H9 (cell line): ENCODE measurements at regions not wholly inside any gene's neighbourhood (a gene's known extent, or its start where the extent isn't known, plus 50 kb on each side); places are given as distances from the start of the nearest gene placed in this dataset.
"Not testable (repeated sequence)": the region's sequence is repeated elsewhere in the genome, so short reads cannot be mapped to it uniquely, and the experiment has no call there.

Experiments used
- DNase-seq: peaks from one replicate; pipeline ENCODE4 v3.0.0-alpha.2; 2017
- H2AFZ ChIP-seq: one replicate; pipeline ENCODE4 v1.6.1; 2013; ENCODE audit warnings: mild to moderate bottlenecking, low read length, control low read depth, moderate library complexity
- H2AK5ac ChIP-seq: 2 replicates; pipeline ENCODE4 v1.6.1; 2013; ENCODE audit warnings: low read length, control low read depth, mixed read lengths; ENCODE audit not compliant: insufficient read length
- H2BK120ac ChIP-seq: one replicate; pipeline ENCODE4 v1.6.1; 2013; ENCODE audit warnings: low read depth, mild to moderate bottlenecking, low read length, control low read depth, inconsistent platforms; ENCODE audit not compliant: poor library complexity, severe bottlenecking
- H2BK12ac ChIP-seq: 2 replicates; pipeline ENCODE4 v1.6.1; 2013; ENCODE audit warnings: low read length, control low read depth, mixed read lengths, low read depth; ENCODE audit not compliant: insufficient read length
- H2BK15ac ChIP-seq: 2 replicates; pipeline ENCODE4 v1.6.1; 2013; ENCODE audit warnings: low read depth, low read length, control low read depth
- H2BK20ac ChIP-seq: one replicate; pipeline ENCODE4 v1.6.1; 2013; ENCODE audit warnings: low read depth, mild to moderate bottlenecking, low read length, control low read depth, inconsistent platforms; ENCODE audit not compliant: poor library complexity, severe bottlenecking
- H2BK5ac ChIP-seq: 2 replicates; pipeline ENCODE4 v1.6.1; 2013; ENCODE audit warnings: low read length, control low read depth, mixed read lengths; ENCODE audit not compliant: insufficient read length
- H3K14ac ChIP-seq: 2 replicates; pipeline ENCODE4 v1.6.1; 2013; ENCODE audit warnings: low read length, control low read depth; ENCODE audit not compliant: insufficient read depth
- H3K18ac ChIP-seq: 2 replicates; pipeline ENCODE4 v1.6.1; 2013; ENCODE audit warnings: low read depth, mild to moderate bottlenecking, mixed read lengths, low read length, control low read depth; ENCODE audit not compliant: insufficient read length
- H3K23ac ChIP-seq: 2 replicates; pipeline ENCODE4 v1.6.1; 2013; ENCODE audit warnings: low read length, control low read depth, mixed read lengths, low read depth; ENCODE audit not compliant: insufficient read length
- H3K23me2 ChIP-seq: 2 replicates; pipeline ENCODE4 v1.6.1; 2013; ENCODE audit warnings: low read depth, mild to moderate bottlenecking, mixed read lengths, low read length, control low read depth; ENCODE audit not compliant: insufficient read length, poor library complexity, severe bottlenecking
- H3K27ac ChIP-seq: 2 replicates; pipeline ENCODE4 v1.5.1; 2013; ENCODE audit warnings: low read length, control low read depth, mixed read lengths, low read depth; ENCODE audit not compliant: insufficient read length
- H3K27me3 ChIP-seq: 2 replicates; pipeline ENCODE4 v1.6.1; 2013; ENCODE audit warnings: low read length, control low read depth, inconsistent platforms; ENCODE audit not compliant: insufficient read depth
- H3K4ac ChIP-seq: 2 replicates; pipeline ENCODE4 v1.6.1; 2013; ENCODE audit warnings: low read depth, mild to moderate bottlenecking, control low read depth, inconsistent platforms, low read length, moderate library complexity
- H3K4me1 ChIP-seq: 2 replicates; pipeline ENCODE4 v1.6.1; 2013; ENCODE audit warnings: low read length, control low read depth, inconsistent platforms; ENCODE audit not compliant: insufficient read depth
- H3K4me2 ChIP-seq: 2 replicates; pipeline ENCODE4 v1.6.1; 2013; ENCODE audit warnings: low read length, control low read depth, mixed read lengths; ENCODE audit not compliant: insufficient read length, insufficient read depth
- H3K56ac ChIP-seq: 2 replicates; pipeline ENCODE4 v1.6.1; 2013; ENCODE audit warnings: low read depth, mild to moderate bottlenecking, mixed read lengths, low read length, control low read depth; ENCODE audit not compliant: insufficient read length
- H3K79me1 ChIP-seq: 2 replicates; pipeline ENCODE4 v1.6.1; 2013; ENCODE audit warnings: low read depth, mild to moderate bottlenecking, moderate library complexity, low read length, control low read depth, inconsistent platforms; ENCODE audit not compliant: insufficient read depth, poor library complexity, severe bottlenecking
- H3K79me2 ChIP-seq: 2 replicates; pipeline ENCODE4 v1.6.1; 2013; ENCODE audit warnings: low read length, control low read depth, inconsistent platforms; ENCODE audit not compliant: insufficient read depth
- H3K9ac ChIP-seq: 2 replicates; pipeline ENCODE4 v1.6.1; 2013; ENCODE audit warnings: low read length, control low read depth, mixed read lengths; ENCODE audit not compliant: insufficient read length; ENCODE audit errors: extremely low read depth
- H3K9me3 ChIP-seq: one replicate; pipeline ENCODE4 v1.6.1; 2013; ENCODE audit warnings: low read depth, low read length, inconsistent platforms; ENCODE audit not compliant: control insufficient read depth
- H3T11ph ChIP-seq: one replicate; pipeline ENCODE4 v1.6.1; 2013; ENCODE audit warnings: mild to moderate bottlenecking, low read length, control low read depth, inconsistent platforms
- H4K20me1 ChIP-seq: one replicate; pipeline ENCODE4 v1.6.1; 2013; ENCODE audit not compliant: control insufficient read depth, insufficient read length, insufficient read depth
- H4K5ac ChIP-seq: 2 replicates; pipeline ENCODE4 v1.6.1; 2013; ENCODE audit warnings: low read depth, mild to moderate bottlenecking, mixed read lengths, low read length, control low read depth; ENCODE audit not compliant: insufficient read length
- H4K8ac ChIP-seq: replicated peaks from 2 replicates; pipeline ENCODE4 v1.6.1; 2013; ENCODE audit warnings: low read length, control low read depth, mixed read lengths, low read depth; ENCODE audit not compliant: insufficient read length
- H4K91ac ChIP-seq: 2 replicates; pipeline ENCODE4 v1.6.1; 2013; ENCODE audit warnings: low read depth, mild to moderate bottlenecking, moderate library complexity, mixed read lengths, low read length, control low read depth; ENCODE audit not compliant: insufficient read length
- H3K27ac Mint-ChIP-seq, 3 experiments: 2 replicates in 2 of 3; 3 replicates in 1 of 3; pipeline ENCODE4 v1.8.0; 2020 to 2021; ENCODE audit warnings: mixed read lengths in 3 of 3, mild to moderate bottlenecking in 1 of 3, moderate library complexity in 1 of 3
- H3K27me3 Mint-ChIP-seq: 2 replicates; pipeline ENCODE4 v1.8.0; 2021; ENCODE audit warnings: low read depth, mild to moderate bottlenecking, moderate library complexity, mixed read lengths
- H3K36me3 Mint-ChIP-seq, 3 experiments: 2 replicates in 2 of 3; 3 replicates in 1 of 3; pipeline ENCODE4 v1.8.0; 2020 to 2021; ENCODE audit warnings: low read depth in 3 of 3, mixed read lengths in 3 of 3; ENCODE audit not compliant: insufficient read depth in 1 of 3
- H3K4me1 Mint-ChIP-seq, 2 experiments: 2 replicates each; pipeline ENCODE4 v1.8.0; 2020; ENCODE audit warnings: mixed read lengths in 2 of 2
- H3K4me3 Mint-ChIP-seq, 2 experiments: 2 replicates in 1 of 2; 3 replicates in 1 of 2; pipeline ENCODE4 v1.8.0; 2020 to 2021; ENCODE audit warnings: mild to moderate bottlenecking in 2 of 2, mixed read lengths in 2 of 2, moderate library complexity in 1 of 2
- H3K9me3 Mint-ChIP-seq, 2 experiments: 2 replicates in 1 of 2; 3 replicates in 1 of 2; pipeline ENCODE4 v1.8.0; 2020; ENCODE audit warnings: mild to moderate bottlenecking in 2 of 2, mixed read lengths in 2 of 2, moderate library complexity in 1 of 2
- CTCF ChIP-seq: fragments of 200-600 bp; sonication (generic); conservative IDR thresholded peaks from 3 replicates; pipeline ENCODE4 v1.8.0; 2021; ENCODE audit warnings: antibody characterized with exemption, mild to moderate bottlenecking
- WGBS: extraction: QIAGEN DNeasy Blood & Tissue Kit; methylation state at CpG from one replicate; pipeline ENCODE4 v1.1.7; 2013; ENCODE audit warnings: missing lambda C conversion rate, low lambda C conversion rate, mixed read lengths; ENCODE audit not compliant: insufficient read length; ENCODE audit errors: extremely low coverage; 5-methylcytosine and 5-hydroxymethylcytosine counted together

GRCh38 chr3:83218383-83219200, 1457.1 kb upstream of the GBE1 start:
- Histone ChIP-seq H3K79me2 (no peaks in the 10 kb centered on the region), H3K9ac (no peak overlapping the region), H2BK120ac (no peak overlapping the region), H4K8ac (no peak overlapping the region), H4K20me1 (no peaks in the 10 kb centered on the region), H2BK5ac (no peak overlapping the region), H3K27me3 (no peaks in the 10 kb centered on the region), H4K5ac (no peak overlapping the region), H3K23me2 (no peaks in the 10 kb centered on the region), H3K27ac (no peak overlapping the region), H3K18ac (no peak overlapping the region), H3K23ac (no peak overlapping the region), H3K56ac (no peak overlapping the region), H3K79me1 (no peaks in the 10 kb centered on the region), H2BK15ac (no peak overlapping the region), H3K4me2 (no peak overlapping the region), H2AFZ (no peak overlapping the region), H2AK5ac (no peak overlapping the region), H4K91ac (no peak overlapping the region), H3T11ph (no peak overlapping the region), H2BK20ac (no peak overlapping the region), H2BK12ac (no peak overlapping the region), H3K9me3 (no peaks in the 10 kb centered on the region), H3K4ac (no peak overlapping the region), H3K4me1 (no peaks in the 10 kb centered on the region), H3K14ac (0 out of 2 replicates have a peak overlapping the region, but pooled peaks have one; percentile 5)
- no peaks in the 10 kb centered on the region; a peak in 1 of 5 replicates for H3K9me3 Mint-ChIP-seq
- DNase-seq, result peak; percentile 23
- no peak overlapping the region for H3K4me3 Mint-ChIP-seq
- no peak overlapping the region; a peak in 1 of 7 replicates for H3K27ac Mint-ChIP-seq
- no peaks in the 10 kb centered on the region for H3K27me3 Mint-ChIP-seq
- H3K4me1 Mint-ChIP-seq, result no peaks in the 10 kb centered on the region
- no CpG with 5 or more reads among the region's 14 CpGs for WGBS
- no peak for TF ChIP-seq CTCF
- no peaks in the 10 kb centered on the region; a peak in 1 of 7 replicates for H3K36me3 Mint-ChIP-seq

DNA sequence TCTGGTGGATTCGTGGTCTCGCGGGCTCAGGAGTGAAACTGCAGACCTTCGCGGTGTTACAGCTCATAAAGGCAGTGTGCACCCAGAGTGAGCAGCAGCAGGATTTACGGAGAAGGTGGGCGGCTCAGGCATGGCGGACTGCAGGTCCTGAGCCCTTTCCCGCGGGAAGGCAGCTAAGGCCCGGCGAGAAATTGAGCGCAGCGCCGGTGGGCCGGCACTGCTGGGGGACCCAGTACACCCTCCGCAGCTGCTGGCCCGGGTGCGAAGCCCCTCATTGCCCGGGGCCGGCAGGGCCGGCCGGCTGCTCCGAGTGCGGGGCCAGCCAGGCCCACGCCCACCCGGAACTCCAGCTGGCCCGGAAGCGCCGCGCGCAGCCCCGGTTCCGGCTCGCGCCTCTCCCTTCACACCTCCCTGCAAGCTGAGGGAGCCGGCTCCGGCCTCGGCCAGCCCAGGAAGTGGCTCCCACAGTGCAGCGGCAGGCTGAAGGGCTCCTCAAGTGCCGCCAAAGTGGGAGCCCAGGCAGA, 1456.2 kb upstream of the GBE1 start:
- H3K9me3 ChIP-seq, H4K20me1 ChIP-seq, H3K18ac ChIP-seq, H2AFZ ChIP-seq, H3K79me2 ChIP-seq, H3K27me3 ChIP-seq, H3K4me3 Mint-ChIP-seq, H4K5ac ChIP-seq, H3K9ac ChIP-seq, H3K56ac ChIP-seq, H2BK120ac ChIP-seq, H3K27ac Mint-ChIP-seq, H3K23me2 ChIP-seq, H3K27me3 Mint-ChIP-seq, H3K79me1 ChIP-seq, H3K4me1 ChIP-seq, H4K91ac ChIP-seq, H3K36me3 Mint-ChIP-seq, H3T11ph ChIP-seq, H4K8ac ChIP-seq, H2BK12ac ChIP-seq, H3K27ac ChIP-seq, H3K14ac ChIP-seq, H3K9me3 Mint-ChIP-seq, H3K4me1 Mint-ChIP-seq, H2BK20ac ChIP-seq, H3K23ac ChIP-seq, H2BK15ac ChIP-seq, H2AK5ac ChIP-seq, H3K4me2 ChIP-seq, H3K4ac ChIP-seq, H2BK5ac ChIP-seq: not testable (repeated sequence)
- WGBS, result no CpG with 5 or more reads among the region's 41 CpGs
- peak; percentile 22 for DNase-seq
